DOHH2 (cell line): ENCODE measurements at regions not wholly inside any gene's neighbourhood (a gene's known extent, or its start where the extent isn't known, plus 50 kb on each side); places are given as distances from the start of the nearest gene placed in this dataset.

Experiments
- H3F3A ChIP-seq: fragments of 200-600 bp; sonication (generic), shearing (Covaris generic); 2 replicates; pipeline ENCODE4 v1.6.0; 2016; ENCODE audit warnings: antibody characterized with exemption, mild to moderate bottlenecking; ENCODE audit not compliant: control insufficient read depth, insufficient read depth
- H3K27ac ChIP-seq: fragments of 200-600 bp; sonication (generic); 2 replicates; pipeline ENCODE4 v1.5.1; 2014; ENCODE audit warnings: low read depth, mild to moderate bottlenecking, low read length, moderate library complexity
- H3K27me3 ChIP-seq: fragments of 200-600 bp; sonication (generic); 2 replicates; pipeline ENCODE4 v1.6.1; 2014; ENCODE audit warnings: mild to moderate bottlenecking, low read length, mixed read lengths; ENCODE audit not compliant: control insufficient read depth
- H3K36me3 ChIP-seq: fragments of 200-600 bp; sonication (generic); 2 replicates; pipeline ENCODE4 v1.6.1; 2014; ENCODE audit warnings: mild to moderate bottlenecking, low read length, moderate library complexity, mixed read lengths; ENCODE audit not compliant: control insufficient read depth
- H3K4me1 ChIP-seq: fragments of 200-600 bp; sonication (generic); 2 replicates; pipeline ENCODE4 v1.6.1; 2014; ENCODE audit warnings: mild to moderate bottlenecking, low read length, mixed read lengths; ENCODE audit not compliant: control insufficient read depth
- H3K4me2 ChIP-seq: fragments of 200-600 bp; sonication (generic); 2 replicates; pipeline ENCODE4 v1.6.0; 2014; ENCODE audit warnings: mild to moderate bottlenecking, low read length, moderate library complexity
- H3K4me3 ChIP-seq: fragments of 200-600 bp; sonication (generic); 2 replicates; pipeline ENCODE4 v1.5.1; 2014; ENCODE audit warnings: mild to moderate bottlenecking, low read length, mixed read lengths
- H3K79me2 ChIP-seq: fragments of 200-600 bp; sonication (generic); 2 replicates; pipeline ENCODE4 v1.6.1; 2014; ENCODE audit warnings: mild to moderate bottlenecking, low read length, mixed read lengths; ENCODE audit not compliant: control insufficient read depth
- H3K9me2 ChIP-seq: fragments of 200-600 bp; sonication (generic); replicated peaks from 2 replicates; pipeline ENCODE4 v1.6.1; 2014; ENCODE audit warnings: mild to moderate bottlenecking, low read length, mixed read lengths; ENCODE audit not compliant: control insufficient read depth
- H3K9me3 ChIP-seq: fragments of 200-600 bp; sonication (generic); 2 replicates; pipeline ENCODE4 v1.6.1; 2014; ENCODE audit warnings: antibody characterized with exemption, low read length, mixed read lengths; ENCODE audit not compliant: control insufficient read depth, insufficient read depth
- H4K20me1 ChIP-seq: fragments of 200-600 bp; sonication (generic); 2 replicates; pipeline ENCODE4 v1.6.0; 2014; ENCODE audit warnings: low read depth, mild to moderate bottlenecking, antibody characterized with exemption, low read length, moderate library complexity; ENCODE audit not compliant: control insufficient read depth, insufficient read depth
- EZH2phosphoT487 ChIP-seq: fragments of 200-600 bp; sonication (generic); IDR thresholded peaks from 2 replicates; pipeline ENCODE4 v1.6.1; 2017; ENCODE audit warnings: borderline replicate concordance, mild to moderate bottlenecking, antibody characterized with exemption, low read length, moderate library complexity, mixed read lengths
- TF ChIP-seq, protein P1 (sequence below): fragments of 200-600 bp; sonication (generic); IDR thresholded peaks from one replicate; pipeline ENCODE4 v1.5.1; 2014; ENCODE audit warnings: antibody characterized with exemption, mild to moderate bottlenecking, low read depth, low read length; ENCODE audit not compliant: poor library complexity, severe bottlenecking

- H3F3A ChIP-seq: no peaks in the 10 kb centered on the region
- H3K4me2 ChIP-seq: no peak overlapping the region
These were observed 1350.4 kb downstream of the AMY1C start for GRCh38 chr1:105100102-105100501.

GRCh38 chr1:105101261-105101660 lies 1351.6 kb downstream of the AMY1C start:
- Histone ChIP-seq H3K4me3 (no peak overlapping the region), H3K9me3 (no peaks in the 10 kb centered on the region), H3K79me2 (no peaks in the 10 kb centered on the region), H3K27ac (no peak overlapping the region), H4K20me1 (no peaks in the 10 kb centered on the region), H3K27me3 (no peaks in the 10 kb centered on the region), H3K9me2 (no peaks in the 10 kb centered on the region), H3F3A (no peaks in the 10 kb centered on the region), H3K36me3 (no peaks in the 10 kb centered on the region), H3K4me2 (no peak overlapping the region), H3K4me1 (no peaks in the 10 kb centered on the region)
- TF ChIP-seq, protein P1, sequence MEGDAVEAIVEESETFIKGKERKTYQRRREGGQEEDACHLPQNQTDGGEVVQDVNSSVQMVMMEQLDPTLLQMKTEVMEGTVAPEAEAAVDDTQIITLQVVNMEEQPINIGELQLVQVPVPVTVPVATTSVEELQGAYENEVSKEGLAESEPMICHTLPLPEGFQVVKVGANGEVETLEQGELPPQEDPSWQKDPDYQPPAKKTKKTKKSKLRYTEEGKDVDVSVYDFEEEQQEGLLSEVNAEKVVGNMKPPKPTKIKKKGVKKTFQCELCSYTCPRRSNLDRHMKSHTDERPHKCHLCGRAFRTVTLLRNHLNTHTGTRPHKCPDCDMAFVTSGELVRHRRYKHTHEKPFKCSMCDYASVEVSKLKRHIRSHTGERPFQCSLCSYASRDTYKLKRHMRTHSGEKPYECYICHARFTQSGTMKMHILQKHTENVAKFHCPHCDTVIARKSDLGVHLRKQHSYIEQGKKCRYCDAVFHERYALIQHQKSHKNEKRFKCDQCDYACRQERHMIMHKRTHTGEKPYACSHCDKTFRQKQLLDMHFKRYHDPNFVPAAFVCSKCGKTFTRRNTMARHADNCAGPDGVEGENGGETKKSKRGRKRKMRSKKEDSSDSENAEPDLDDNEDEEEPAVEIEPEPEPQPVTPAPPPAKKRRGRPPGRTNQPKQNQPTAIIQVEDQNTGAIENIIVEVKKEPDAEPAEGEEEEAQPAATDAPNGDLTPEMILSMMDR: no peak
- TF ChIP-seq EZH2phosphoT487: no peak

More at GRCh38 chr1:105100102-105100501, 1350.4 kb downstream of the AMY1C start:
- H3K9me2 ChIP-seq: no peaks in the 10 kb centered on the region
- no peaks in the 10 kb centered on the region for H3K9me3 ChIP-seq
- TF ChIP-seq EZH2phosphoT487: no peak
- TF ChIP-seq, protein P1: no peak
- no peaks in the 10 kb centered on the region for H3K79me2 ChIP-seq
- H3K4me3 ChIP-seq: no peak overlapping the region
- H4K20me1 ChIP-seq: no peaks in the 10 kb centered on the region
- H3K36me3 ChIP-seq: no peaks in the 10 kb centered on the region
- no peaks in the 10 kb centered on the region for H3K4me1 ChIP-seq
- H3K27ac ChIP-seq: no peak overlapping the region
- no peaks in the 10 kb centered on the region for H3K27me3 ChIP-seq

DNA sequence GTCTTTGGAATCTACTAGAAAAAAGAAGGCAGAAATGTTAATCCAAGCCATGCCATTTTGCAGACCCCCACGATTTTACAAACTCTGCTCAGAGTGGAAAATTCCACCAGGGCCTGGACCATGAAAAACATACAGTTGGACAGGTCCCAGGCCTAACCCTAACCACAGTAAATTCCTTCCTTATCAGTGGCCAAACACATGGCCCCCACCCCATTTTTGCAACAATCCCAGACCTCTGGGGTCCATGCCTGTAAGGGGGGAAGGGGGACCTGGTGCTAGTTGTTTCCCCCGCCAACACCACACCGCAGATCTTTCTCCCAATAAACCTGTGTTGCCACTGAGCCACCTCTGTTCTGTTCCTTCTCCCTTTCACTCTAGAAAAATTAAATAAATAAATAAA lies 1352.7 kb downstream of the AMY1C start:
- no peaks in the 10 kb centered on the region for H3K27me3 ChIP-seq
- no peaks in the 10 kb centered on the region for H3K79me2 ChIP-seq
- no peaks in the 10 kb centered on the region for H3F3A ChIP-seq
- no peaks in the 10 kb centered on the region for H3K4me1 ChIP-seq
- H3K36me3 ChIP-seq: no peaks in the 10 kb centered on the region
- no peaks in the 10 kb centered on the region for H3K9me3 ChIP-seq
- H3K9me2 ChIP-seq: no peaks in the 10 kb centered on the region
- no peak overlapping the region for H3K4me3 ChIP-seq
- H4K20me1 ChIP-seq: no peaks in the 10 kb centered on the region
- TF ChIP-seq, protein P1: no peak
- no peak for TF ChIP-seq EZH2phosphoT487
- no peak overlapping the region for H3K4me2 ChIP-seq
- H3K27ac ChIP-seq: no peak overlapping the region

DNA sequence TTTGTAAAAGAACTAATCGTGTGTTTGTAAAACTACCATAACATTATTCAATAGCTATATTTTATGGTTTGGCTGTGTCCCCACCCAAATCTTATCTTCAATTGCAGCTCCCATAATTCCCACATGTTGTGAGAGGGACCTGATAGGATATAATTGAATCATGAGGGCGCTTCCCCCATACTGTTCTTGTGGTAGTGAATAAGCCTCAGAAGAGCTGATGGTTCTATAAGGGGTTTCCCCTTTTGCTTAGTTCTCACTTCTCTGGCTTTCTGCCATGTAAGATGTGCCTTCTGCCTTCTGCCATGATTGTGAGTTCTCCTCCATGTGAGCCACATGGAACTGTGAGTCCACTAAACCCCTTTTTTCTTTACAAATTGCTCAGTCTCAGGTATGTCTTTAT lies 1372.3 kb downstream of the AMY1C start:
- Histone ChIP-seq H3K27ac (no peak overlapping the region), H3F3A (no peaks in the 10 kb centered on the region), H3K9me2 (no peaks in the 10 kb centered on the region), H3K9me3 (no peaks in the 10 kb centered on the region), H4K20me1 (no peaks in the 10 kb centered on the region), H3K4me1 (no peaks in the 10 kb centered on the region), H3K27me3 (no peaks in the 10 kb centered on the region), H3K4me3 (no peak overlapping the region), H3K4me2 (no peak overlapping the region), H3K36me3 (no peaks in the 10 kb centered on the region), H3K79me2 (no peaks in the 10 kb centered on the region)
- TF ChIP-seq EZH2phosphoT487: no peak
- TF ChIP-seq, protein P1: no peak
